GM21576 (cell line): ENCODE measurements at regions not wholly inside any gene's neighbourhood (a gene's known extent, or its start where the extent isn't known, plus 50 kb on each side); places are given as distances from the start of the nearest gene placed in this dataset.
A peak's percentile ranks its signal among the peaks of the same experiment; 100 is the strongest.

ENCODE experiments used
- ATAC-seq: cut with Tn5 transposase; IDR thresholded peaks from one replicate; pipeline ENCODE4 v1.9.1; 2021; ENCODE audit warnings: mild to moderate bottlenecking, moderate library complexity; ENCODE audit not compliant: unreplicated experiment

GRCh38 chr3:31246293-31247062 lies 286.2 kb upstream of the STT3B start:
- ATAC-seq, result no peak

- ATAC-seq, result no peak
These were observed 285.7 kb upstream of the STT3B start for GRCh38 chr3:31247063-31247447.

GRCh38 chr3:31247850-31248562 lies 284.7 kb upstream of the STT3B start:
- ATAC-seq, result peak; percentile 48

- no peak for ATAC-seq
These were observed 284.1 kb upstream of the STT3B start for GRCh38 chr3:31248563-31248992.

- no peak for ATAC-seq
These were observed 283.2 kb upstream of the STT3B start for GRCh38 chr3:31249545-31249944.

- no peak for ATAC-seq
These were observed 282.5 kb upstream of the STT3B start for GRCh38 chr3:31250116-31250777.

- ATAC-seq, result no peak
These were observed 281.6 kb upstream of the STT3B start for GRCh38 chr3:31251083-31251482.

DNA sequence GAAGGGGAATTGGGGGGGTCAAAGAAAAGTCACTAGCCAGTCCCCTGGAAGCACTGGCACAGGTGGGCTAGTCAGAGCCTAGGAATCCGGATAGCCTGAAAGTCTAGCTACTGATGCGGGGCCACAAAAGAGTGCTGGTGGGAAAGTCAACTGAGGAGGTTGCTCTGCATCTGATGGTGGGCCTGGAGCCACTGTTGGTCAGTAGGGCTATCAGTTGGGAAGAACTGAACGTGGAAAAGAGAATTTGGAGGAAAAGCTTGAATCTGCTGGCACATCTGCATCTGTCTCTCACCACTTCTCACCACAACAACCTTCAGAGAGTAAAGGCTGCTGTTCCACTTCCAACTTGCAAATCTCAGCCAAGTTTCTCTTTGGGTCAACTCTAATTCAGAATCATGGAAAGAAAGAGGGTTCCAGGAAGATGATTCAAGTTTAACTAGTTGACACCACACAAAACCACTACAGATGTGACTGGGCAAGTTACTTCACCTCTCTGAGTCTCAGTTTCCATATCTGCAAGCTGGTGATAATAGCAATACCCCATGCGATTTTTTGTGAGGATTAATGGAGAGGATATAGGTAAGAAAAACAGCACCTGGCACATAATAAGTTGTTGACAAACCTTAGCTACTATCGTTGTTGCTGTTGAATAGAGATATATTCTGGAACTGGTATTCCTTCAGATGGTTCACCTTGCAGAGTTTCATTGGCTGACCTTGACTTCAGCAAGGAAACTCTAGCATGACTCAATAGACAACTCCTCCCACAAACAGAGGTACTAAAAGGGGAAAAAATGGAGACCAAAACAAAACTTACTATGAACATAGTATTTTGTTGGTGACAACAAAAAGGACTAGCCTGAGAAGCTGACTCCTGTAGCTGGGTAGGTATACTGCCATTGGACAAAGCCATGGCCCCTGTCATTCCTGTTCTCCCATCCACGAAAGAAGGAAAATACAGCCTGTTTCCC lies 280.2 kb upstream of the STT3B start:
- ATAC-seq, result no peak

- ATAC-seq, result no peak
These were observed 278.9 kb upstream of the STT3B start for GRCh38 chr3:31253782-31254181.

DNA sequence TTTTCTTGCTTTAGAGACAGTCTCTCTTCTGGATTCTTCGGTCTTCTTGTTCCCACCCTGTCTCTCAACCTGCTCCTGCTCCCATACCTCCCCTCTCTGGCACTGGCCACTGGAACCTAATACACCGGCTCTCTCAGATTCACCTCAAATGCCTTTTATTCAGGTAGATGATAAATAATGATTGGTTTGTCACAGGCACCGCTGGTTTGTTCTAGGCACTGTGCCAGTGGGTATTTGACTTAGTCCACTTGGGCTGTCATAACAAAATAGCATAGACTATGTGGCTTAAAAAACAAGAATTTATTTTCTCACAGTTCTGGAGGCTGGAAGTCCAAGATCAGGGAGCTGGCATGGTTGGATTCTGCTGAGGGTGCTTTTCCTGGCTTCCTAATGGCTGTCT lies 278.2 kb upstream of the STT3B start:
- no peak for ATAC-seq

- ATAC-seq, result no peak
These were observed 277.6 kb upstream of the STT3B start for GRCh38 chr3:31255007-31255581.

GRCh38 chr3:31262201-31262600 lies 270.5 kb upstream of the STT3B start:
- ATAC-seq, result no peak

DNA sequence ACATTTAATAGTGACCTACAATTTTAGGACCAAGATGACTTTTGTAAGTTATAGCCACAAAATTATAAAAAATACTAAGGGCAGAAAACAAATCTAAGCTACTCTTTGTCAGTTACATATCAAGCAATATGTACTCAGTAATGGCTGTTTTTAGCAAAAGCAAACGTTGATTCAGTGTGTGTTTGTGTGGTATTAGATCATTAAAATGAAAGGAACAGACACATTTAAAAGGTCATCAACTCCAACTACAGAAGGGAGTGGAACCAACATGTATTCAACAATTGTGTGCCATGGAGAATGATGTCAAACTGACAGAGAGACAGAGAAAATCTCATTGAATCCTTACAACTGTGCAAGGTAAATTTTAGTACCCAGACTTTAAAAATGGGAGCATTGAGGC lies 268.8 kb upstream of the STT3B start:
- ATAC-seq, result no peak

DNA sequence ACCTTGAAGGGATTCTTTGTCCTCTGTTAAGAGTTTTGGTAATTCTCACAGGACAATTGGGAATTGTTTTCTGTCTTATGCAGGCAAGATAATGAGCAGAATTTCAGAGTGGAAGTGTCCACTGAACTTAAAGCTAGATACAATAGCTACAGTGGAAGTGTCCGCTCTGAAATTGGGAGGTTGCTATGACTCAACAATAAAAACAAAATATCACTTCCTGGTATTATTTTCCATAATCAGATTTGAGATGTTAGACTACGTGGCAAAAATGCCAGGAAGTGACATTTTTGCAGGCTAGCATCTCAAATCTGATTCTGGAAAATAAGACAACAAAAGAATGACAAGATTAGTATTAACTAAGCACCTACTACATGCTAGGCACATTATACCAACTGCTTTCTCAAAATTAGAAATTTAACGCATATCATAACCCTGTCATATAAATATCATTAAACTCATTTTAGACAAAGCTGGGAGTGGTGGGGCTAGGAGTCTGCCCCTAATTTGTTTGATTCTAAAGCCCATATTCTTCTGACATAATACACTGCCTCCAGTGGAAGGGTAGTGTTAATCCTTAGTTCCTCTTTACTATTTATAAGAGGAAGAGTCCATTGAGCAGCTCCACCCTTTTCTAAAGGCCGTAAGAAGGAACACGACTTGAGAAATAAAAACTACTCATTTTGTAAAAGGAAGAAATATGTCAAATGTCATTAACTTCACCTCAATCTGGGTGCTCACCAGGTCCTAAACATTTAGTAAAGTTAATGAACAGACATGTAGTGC lies 266.9 kb upstream of the STT3B start:
- ATAC-seq, result no peak

- ATAC-seq, result peak; percentile 46
These were observed 263.9 kb upstream of the STT3B start for GRCh38 chr3:31268868-31269267.

- no peak for ATAC-seq
These were observed 262.7 kb upstream of the STT3B start for GRCh38 chr3:31270010-31270409.

- no peak for ATAC-seq
These were observed 258.2 kb upstream of the STT3B start for GRCh38 chr3:31274326-31275024.

- ATAC-seq, result no peak
These were observed 257.6 kb upstream of the STT3B start for GRCh38 chr3:31275038-31275572.

GRCh38 chr3:31275583-31275982 lies 257.1 kb upstream of the STT3B start:
- no peak for ATAC-seq
